Choroid plexus epithelial cell (primary cell): ENCODE measurements at regions not wholly inside any gene's neighbourhood (a gene's known extent, or its start where the extent isn't known, plus 50 kb on each side); places are given as distances from the start of the nearest gene placed in this dataset.

Source experiments
- DNase-seq: peaks from one replicate; pipeline ENCODE4 v3.0.0-alpha.2; 2010; ENCODE audit warnings: low read depth
- H3K4me3 ChIP-seq: 2 replicates; pipeline ENCODE4 v1.5.1; 2011; ENCODE audit warnings: low read depth, mild to moderate bottlenecking, control low read depth, low read length, moderate library complexity
- TF ChIP-seq, protein P1 (sequence below): conservative IDR thresholded peaks from 2 replicates; pipeline ENCODE4 v1.5.1; 2011; ENCODE audit warnings: low read depth, mild to moderate bottlenecking, control low read depth, inconsistent platforms, low read length, moderate library complexity

GRCh38 chr2:107697385-107697784 is 129.3 kb upstream of the RGPD4 start:
- TF ChIP-seq, protein P1, sequence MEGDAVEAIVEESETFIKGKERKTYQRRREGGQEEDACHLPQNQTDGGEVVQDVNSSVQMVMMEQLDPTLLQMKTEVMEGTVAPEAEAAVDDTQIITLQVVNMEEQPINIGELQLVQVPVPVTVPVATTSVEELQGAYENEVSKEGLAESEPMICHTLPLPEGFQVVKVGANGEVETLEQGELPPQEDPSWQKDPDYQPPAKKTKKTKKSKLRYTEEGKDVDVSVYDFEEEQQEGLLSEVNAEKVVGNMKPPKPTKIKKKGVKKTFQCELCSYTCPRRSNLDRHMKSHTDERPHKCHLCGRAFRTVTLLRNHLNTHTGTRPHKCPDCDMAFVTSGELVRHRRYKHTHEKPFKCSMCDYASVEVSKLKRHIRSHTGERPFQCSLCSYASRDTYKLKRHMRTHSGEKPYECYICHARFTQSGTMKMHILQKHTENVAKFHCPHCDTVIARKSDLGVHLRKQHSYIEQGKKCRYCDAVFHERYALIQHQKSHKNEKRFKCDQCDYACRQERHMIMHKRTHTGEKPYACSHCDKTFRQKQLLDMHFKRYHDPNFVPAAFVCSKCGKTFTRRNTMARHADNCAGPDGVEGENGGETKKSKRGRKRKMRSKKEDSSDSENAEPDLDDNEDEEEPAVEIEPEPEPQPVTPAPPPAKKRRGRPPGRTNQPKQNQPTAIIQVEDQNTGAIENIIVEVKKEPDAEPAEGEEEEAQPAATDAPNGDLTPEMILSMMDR, result no peak
- peak; percentile 37 for DNase-seq
- no peak overlapping the region for H3K4me3 ChIP-seq

DNA sequence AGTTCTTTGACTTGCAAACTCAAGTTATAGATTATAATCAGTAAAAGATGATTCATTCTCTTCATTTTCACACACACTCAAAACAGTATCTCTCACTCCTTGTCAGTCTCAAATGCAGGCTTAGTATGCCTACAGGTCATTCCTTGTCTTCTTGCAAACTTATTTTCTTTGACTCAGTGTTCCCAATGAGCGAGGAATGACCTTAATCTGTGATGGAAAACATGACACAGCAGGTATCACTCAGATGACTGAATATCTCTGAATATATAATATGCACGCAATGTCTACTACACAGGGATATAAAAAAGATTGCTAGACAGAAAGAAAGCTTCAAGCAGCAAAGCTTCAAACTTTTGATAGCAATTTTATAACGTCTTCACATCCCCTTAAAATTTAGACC is 127.8 kb upstream of the RGPD4 start:
- DNase-seq, result peak; percentile 30
- no peak overlapping the region for H3K4me3 ChIP-seq
- TF ChIP-seq, protein P1, result no peak

- DNase-seq, result no peak
- TF ChIP-seq, protein P1, result no peak
- H3K4me3 ChIP-seq, result no peak overlapping the region
Measured at GRCh38 chr2:107700073-107700472, 126.6 kb upstream of the RGPD4 start.

GRCh38 chr2:107711941-107712340 is 114.8 kb upstream of the RGPD4 start:
- no peak overlapping the region for H3K4me3 ChIP-seq
- TF ChIP-seq, protein P1, result no peak
- DNase-seq, result no peak

- TF ChIP-seq, protein P1, result no peak
- H3K4me3 ChIP-seq, result no peak overlapping the region
- peak; percentile 38 for DNase-seq
Measured at GRCh38 chr2:107712857-107713256, 113.8 kb upstream of the RGPD4 start.

GRCh38 chr2:107717661-107718060 is 109.0 kb upstream of the RGPD4 start:
- no peak overlapping the region for H3K4me3 ChIP-seq
- DNase-seq, result no peak
- TF ChIP-seq, protein P1, result no peak

- H3K4me3 ChIP-seq, result no peak overlapping the region
- DNase-seq, result no peak
Measured at GRCh38 chr2:107719141-107719540, 107.6 kb upstream of the RGPD4 start.

More at GRCh38 chr2:107719141-107719540, 107.6 kb upstream of the RGPD4 start:
- TF ChIP-seq, protein P1, result no peak
